IMR-90 (cell line): ENCODE measurements at regions not wholly inside any gene's neighbourhood (a gene's known extent, or its start where the extent isn't known, plus 50 kb on each side); places are given as distances from the start of the nearest gene placed in this dataset.

Experiments
- ATAC-seq: fragments of 200-7000 bp; cut with Tn5 transposase; 2 replicates; pipeline ENCODE4 v1.9.1; 2020; ENCODE audit warnings: low read depth, mild to moderate bottlenecking, moderate library complexity
- BruUV-seq: library from RNA; stranded (reverse); fragments of 400-500 nt; replicated peaks from 2 replicates; lab custom pipeline; 2021; lab: Mats Ljungman, UMichigan
- CTCF ChIA-PET: fragments of 300-600 bp; formaldehyde crosslinking; extraction: SDS; loops from one replicate; lab custom pipeline; 2021; ENCODE audit warnings: antibody characterized with exemption; lab: Yijun Ruan, JAX
- POLR2A ChIA-PET: fragments of 300-600 bp; sonication (Branson Sonifier 250); formaldehyde crosslinking; loops from one replicate; lab custom pipeline; 2022; ENCODE audit warnings: antibody characterized with exemption; ENCODE audit not compliant: unreplicated experiment; lab: Charles Lee
- DNase-seq: peaks from one replicate; pipeline ENCODE4 v3.0.0; 2013
- H2AFZ ChIP-seq: replicated peaks from 2 replicates; pipeline ENCODE3; 2013; ENCODE audit warnings: low read length, mild to moderate bottlenecking; ENCODE audit not compliant: poor library complexity
- H2AK5ac ChIP-seq: 2 replicates; pipeline ENCODE4 v1.6.1; 2013; ENCODE audit warnings: low read depth, low read length, inconsistent platforms
- H2AK9ac ChIP-seq: replicated peaks from 2 replicates; pipeline ENCODE3; 2013; ENCODE audit warnings: mild to moderate bottlenecking, low read depth, low read length, moderate library complexity; ENCODE audit not compliant: poor library complexity
- H2BK120ac ChIP-seq: 2 replicates; pipeline ENCODE4 v1.6.1; 2013; ENCODE audit warnings: low read depth, low read length, inconsistent platforms
- H2BK15ac ChIP-seq: 3 replicates; pipeline ENCODE4 v1.6.1; 2013; ENCODE audit warnings: low read depth, low read length, inconsistent platforms
- H2BK20ac ChIP-seq: 2 replicates; pipeline ENCODE4 v1.6.1; 2013; ENCODE audit warnings: low read depth, mild to moderate bottlenecking, inconsistent platforms, low read length, moderate library complexity
- H2BK5ac ChIP-seq: 2 replicates; pipeline ENCODE4 v1.6.1; 2013; ENCODE audit warnings: mild to moderate bottlenecking, low read depth, low read length, inconsistent platforms; ENCODE audit not compliant: poor library complexity, severe bottlenecking
- H3K14ac ChIP-seq: replicated peaks from 2 replicates; pipeline ENCODE4 v1.6.1; 2013; ENCODE audit warnings: low read depth, low read length, inconsistent platforms
- H3K18ac ChIP-seq: 2 replicates; pipeline ENCODE4 v1.6.1; 2013; ENCODE audit warnings: low read depth, low read length, control low read depth
- H3K23ac ChIP-seq: 2 replicates; pipeline ENCODE4 v1.6.1; 2013; ENCODE audit warnings: low read depth, low read length, inconsistent platforms
- H3K27ac ChIP-seq: 2 replicates; pipeline ENCODE4 v1.5.1; 2013; ENCODE audit warnings: mild to moderate bottlenecking, control low read depth, low read length; ENCODE audit not compliant: insufficient read depth
- H3K27me3 ChIP-seq: 2 replicates; pipeline ENCODE4 v1.6.1; 2013; ENCODE audit warnings: low read length; ENCODE audit not compliant: control insufficient read depth, insufficient read depth
- H3K36me3 ChIP-seq: 2 replicates; pipeline ENCODE4 v1.6.1; 2013; ENCODE audit warnings: low read length, mixed read lengths; ENCODE audit not compliant: control insufficient read depth, insufficient read depth
- H3K4ac ChIP-seq: 2 replicates; pipeline ENCODE4 v1.6.1; 2013; ENCODE audit warnings: low read depth, low read length, inconsistent platforms
- H3K4me1 ChIP-seq: 2 replicates; pipeline ENCODE4 v1.6.1; 2013; ENCODE audit warnings: low read length, mixed read lengths; ENCODE audit not compliant: control insufficient read depth, insufficient read depth
- H3K4me2 ChIP-seq: 2 replicates; pipeline ENCODE4 v1.6.1; 2013; ENCODE audit warnings: low read depth, mild to moderate bottlenecking, control low read depth, low read length, moderate library complexity
- H3K4me3 ChIP-seq: 2 replicates; pipeline ENCODE4 v1.5.1; 2013; ENCODE audit warnings: low read depth, mild to moderate bottlenecking, control low read depth, low read length, moderate library complexity; ENCODE audit not compliant: insufficient read depth
- H3K56ac ChIP-seq: 2 replicates; pipeline ENCODE4 v1.6.1; 2013; ENCODE audit warnings: low read length, inconsistent platforms; ENCODE audit not compliant: insufficient read depth; ENCODE audit errors: extremely low read depth
- H3K79me1 ChIP-seq, 2 experiments: 2 replicates each; pipeline ENCODE4 v1.6.1; 2013; ENCODE audit warnings: low read length in 2 of 2, inconsistent platforms in 1 of 2, low read depth in 1 of 2
- H3K9ac ChIP-seq: 2 replicates; pipeline ENCODE4 v1.6.1; 2013; ENCODE audit warnings: low read depth, low read length, control low read depth
- H3K9me1 ChIP-seq: 2 replicates; pipeline ENCODE4 v1.6.1; 2013; ENCODE audit warnings: low read length, inconsistent platforms; ENCODE audit not compliant: insufficient read depth
- H3K9me3 ChIP-seq: 2 replicates; pipeline ENCODE4 v1.6.1; 2013; ENCODE audit warnings: low read length; ENCODE audit not compliant: control insufficient read depth, insufficient read depth
- H4K20me1 ChIP-seq: 2 replicates; pipeline ENCODE4 v1.6.1; 2013; ENCODE audit warnings: low read length, inconsistent platforms; ENCODE audit not compliant: insufficient read depth
- H4K5ac ChIP-seq: 2 replicates; pipeline ENCODE4 v1.6.1; 2013; ENCODE audit warnings: mild to moderate bottlenecking, low read depth, low read length, control low read depth
- H4K8ac ChIP-seq, 2 experiments: 2 replicates each; pipeline ENCODE4 v1.6.1; 2013; ENCODE audit warnings: low read depth in 2 of 2, low read length in 2 of 2, control low read depth in 1 of 2, inconsistent platforms in 1 of 2
- H4K91ac ChIP-seq: 2 replicates; pipeline ENCODE4 v1.6.1; 2013; ENCODE audit warnings: low read depth, low read length, inconsistent platforms; ENCODE audit not compliant: insufficient read depth
- BHLHE40 ChIP-seq: fragments of 150-350 bp; IDR thresholded peaks from 2 replicates; pipeline ENCODE4 v1.6.1; 2016; ENCODE audit warnings: mild to moderate bottlenecking, low read depth, low read length
- CEBPB ChIP-seq: IDR thresholded peaks from 2 replicates; pipeline ENCODE4 v1.6.1; 2012; ENCODE audit warnings: low read depth, low read length, improper control_type of control experiment
- CTCF ChIP-seq: conservative IDR thresholded peaks from 2 replicates; pipeline ENCODE4 v1.5.1; 2012; ENCODE audit warnings: mild to moderate bottlenecking, low read depth, low read length, improper control_type of control experiment
- ELK1 ChIP-seq: fragments of 150-350 bp; IDR thresholded peaks from 2 replicates; pipeline ENCODE4 v1.6.1; 2016; ENCODE audit warnings: low read depth, mild to moderate bottlenecking, low read length, moderate library complexity, borderline replicate concordance
- MAFK ChIP-seq: IDR thresholded peaks from 2 replicates; pipeline ENCODE4 v1.6.1; 2012; ENCODE audit warnings: low read depth, low read length, improper control_type of control experiment
- MAZ ChIP-seq: IDR thresholded peaks from 2 replicates; pipeline ENCODE4 v1.6.1; 2012; ENCODE audit warnings: low read depth, mild to moderate bottlenecking, low read length, improper control_type of control experiment, moderate library complexity, borderline replicate concordance
- NFE2L2 ChIP-seq: fragments of 150-350 bp; IDR thresholded peaks from 2 replicates; pipeline ENCODE4 v1.6.1; 2016; ENCODE audit warnings: low read depth, mild to moderate bottlenecking, low read length
- POLR2A ChIP-seq: IDR thresholded peaks from 2 replicates; pipeline ENCODE4 v1.6.1; 2012; ENCODE audit warnings: mild to moderate bottlenecking, low read depth, low read length
- RAD21 ChIP-seq: IDR thresholded peaks from 2 replicates; pipeline ENCODE4 v1.6.1; 2012; ENCODE audit warnings: low read length, improper control_type of control experiment
- SMC3 ChIP-seq: fragments of 150-350 bp; IDR thresholded peaks from 2 replicates; pipeline ENCODE4 v1.6.1; 2016; ENCODE audit warnings: low read depth, mild to moderate bottlenecking, antibody characterized with exemption, low read length, moderate library complexity
- WGBS, 2 experiments: methylation state at CpG; one replicate each; pipeline versions ENCODE4 v1.1.5 to v1.1.7; 2013; ENCODE audit warnings: missing lambda C conversion rate in 2 of 2; ENCODE audit not compliant: insufficient read length in 1 of 2; ENCODE audit errors: extremely low coverage in 2 of 2; 5-methylcytosine and 5-hydroxymethylcytosine counted together
- dilution Hi-C: fragments of 300-500 bp; cut with HindIII; formaldehyde crosslinking; loops from one replicate; pipeline ENCODE4 v1.14.3; 2018; ENCODE audit warnings: low sequenced_read_pairs; ENCODE audit not compliant: unreplicated experiment
- in situ Hi-C: fragments of 300-500 bp; cut with MboI; formaldehyde crosslinking; loops from 3 replicates; pipeline ENCODE4 v1.14.3; 2019; ENCODE audit warnings: low sequenced_read_pairs, inconsistent platforms, mixed read lengths
- intact Hi-C: fragments of 100-400 bp; cut with micrococcal nuclease; formaldehyde crosslinking; loops from 2 replicates; pipeline ENCODE4 v1.10.0; 2022

- no TSS peak for BruUV-seq
- Histone ChIP-seq H4K8ac (no peak overlapping the region), H3K23ac (no peak overlapping the region), H3K27me3 (no peaks in the 10 kb centered on the region), H2AK5ac (no peak overlapping the region), H3K4me2 (no peak overlapping the region), H3K18ac (no peak overlapping the region), H2BK5ac (no peak overlapping the region), H4K5ac (no peak overlapping the region), H2BK15ac (no peak overlapping the region), H3K14ac (no peak overlapping the region), H2AK9ac (no peak overlapping the region), H3K9me3 (no peaks in the 10 kb centered on the region), H3K9ac (no peak overlapping the region), H4K20me1 (peaks cover 4% of the 10 kb centered on the region; the same call in 1 of the 2 replicates), H3K56ac (no peak overlapping the region), H2BK20ac (no peak overlapping the region), H3K4me3 (no peak overlapping the region), H2BK120ac (no peak overlapping the region), H3K4me1 (peaks cover 9% of the 10 kb centered on the region), H3K27ac (no peak overlapping the region), H3K9me1 (peaks cover 12% of the 10 kb centered on the region), H3K36me3 (no peaks in the 10 kb centered on the region), H3K79me1 (no peaks in the 10 kb centered on the region), H2AFZ (no peak overlapping the region), H4K91ac (no peak overlapping the region), H3K4ac (no peak overlapping the region)
- intact Hi-C loops = no loop called here
- ChIA-PET POLR2A (no interaction called here), CTCF (no interaction called here)
- in situ Hi-C loops = no loop called here
- dilution Hi-C loops = no loop called here
- TF ChIP-seq ELK1 (no peak), POLR2A (no peak), CTCF (no peak), CEBPB (no peak), MAZ (no peak), SMC3 (no peak), BHLHE40 (no peak), NFE2L2 (no peak), RAD21 (no peak), MAFK (no peak)
- no CpG with 5 or more reads among the region's 1 CpG for WGBS, 2 experiments
- DNase-seq = no peak
- no peak for ATAC-seq
Measured at GRCh38 chr2:12124790-12125189, 378.4 kb downstream of the LPIN1 start.
